ENCODE measurements at regions not wholly inside any gene's neighbourhood (a gene's known extent, or its start where the extent isn't known, plus 50 kb on each side); places are given as distances from the start of the nearest gene placed in this dataset.
A peak's percentile ranks its signal among the peaks of the same experiment; 100 is the strongest.

- no peak overlapping the region for H3K4me3 Mint-ChIP-seq
- H3K36me3 Mint-ChIP-seq = no peaks in the 10 kb centered on the region
- intact Hi-C loops (cut with micrococcal nuclease) = no loop called here
- H3K9me3 Mint-ChIP-seq = no peaks in the 10 kb centered on the region
- H3K27me3 Mint-ChIP-seq = no peaks in the 10 kb centered on the region
- H3K4me3 ChIP-seq (ENCODE audit: low read length in 2 of 2) = no peak overlapping the region
- no peak for DNase-seq
- H3K36me3 ChIP-seq (ENCODE audit: insufficient read depth, low read length) = no peaks in the 10 kb centered on the region
- ChIA-PET POLR2A (ENCODE audit: partially characterized antibody) (no interaction called here), CTCF (ENCODE audit: partially characterized antibody) (no interaction called here)
- H3K27me3 ChIP-seq (ENCODE audit: insufficient read depth, low read length) = no peaks in the 10 kb centered on the region
- no peak overlapping the region for H3K27ac ChIP-seq (ENCODE audit: low read depth, low read length)
- no peaks in the 10 kb centered on the region for H3K4me1 ChIP-seq (ENCODE audit: insufficient read depth, low read length)
- H3K27ac Mint-ChIP-seq = no peak overlapping the region
- peaks cover 0 to 5% (median 2%) of the 10 kb centered on the region in 4 donors for H3K4me1 Mint-ChIP-seq
- no peaks in the 10 kb centered on the region for H3K9me3 ChIP-seq (ENCODE audit: control insufficient read depth in 1 of 2, low read length in 2 of 2)
Measured at GRCh38 chr12:91889059-91889458, 256.6 kb downstream of the BTG1 start.

GRCh38 chr12:91887957-91888356 is 257.7 kb downstream of the BTG1 start:
- POLR2A ChIA-PET (ENCODE audit: partially characterized antibody) = interaction anchor here (1.0 to 1.6 kb wide), 3 partner anchors 9 to 254 kb away, joined by 3 to 5 read pairs (median 5); no protein-coding TSS in a partner anchor
- DNase-seq = no peak
- no peaks in the 10 kb centered on the region for H3K4me1 ChIP-seq (ENCODE audit: insufficient read depth, low read length)

GRCh38 chr12:91885851-91886731 is 259.6 kb downstream of the BTG1 start:
- Histone ChIP-seq H3K4me1 (ENCODE audit: insufficient read depth, low read length) (no peaks in the 10 kb centered on the region), H3K36me3 (ENCODE audit: insufficient read depth, low read length) (no peaks in the 10 kb centered on the region), H3K4me3 (ENCODE audit: low read length in 2 of 2) (no peak overlapping the region), H3K9me3 (ENCODE audit: control insufficient read depth in 1 of 2, low read length in 2 of 2) (no peaks in the 10 kb centered on the region), H3K27me3 (ENCODE audit: insufficient read depth, low read length) (no peaks in the 10 kb centered on the region), H3K27ac (ENCODE audit: low read depth, low read length) (no peak overlapping the region)
- POLR2A ChIA-PET (ENCODE audit: partially characterized antibody) = interaction anchor here (0.8 to 1.6 kb wide), 3 partner anchors 9 to 75 kb away, joined by 3 to 5 read pairs (median 4); no protein-coding TSS in a partner anchor
- CTCF ChIA-PET (ENCODE audit: partially characterized antibody) = interaction anchor here (0.5 kb wide), 1 partner anchor 61 kb away, joined by 3 read pairs; no protein-coding TSS in a partner anchor
- H3K4me3 Mint-ChIP-seq = no peak overlapping the region
- intact Hi-C loops (cut with micrococcal nuclease) = no loop called here
- peaks cover 7 to 11% (median 9%) of the 10 kb centered on the region in 4 donors for H3K4me1 Mint-ChIP-seq
- no peak overlapping the region for H3K27ac Mint-ChIP-seq
- DNase-seq = no peak
- H3K27me3 Mint-ChIP-seq = no peaks in the 10 kb centered on the region
- H3K9me3 Mint-ChIP-seq = no peaks in the 10 kb centered on the region
- H3K36me3 Mint-ChIP-seq = no peaks in the 10 kb centered on the region

More at GRCh38 chr12:91887957-91888356, 257.7 kb downstream of the BTG1 start:
- H3K27ac ChIP-seq (ENCODE audit: low read depth, low read length) = no peak overlapping the region
- Mint-ChIP-seq H3K4me3 (no peak overlapping the region), H3K36me3 (no peaks in the 10 kb centered on the region), H3K27ac (no peak overlapping the region), H3K4me1 (peaks cover 2 to 7% (median 4%) of the 10 kb centered on the region in 4 donors), H3K9me3 (no peaks in the 10 kb centered on the region), H3K27me3 (no peaks in the 10 kb centered on the region)
- H3K27me3 ChIP-seq (ENCODE audit: insufficient read depth, low read length) = no peaks in the 10 kb centered on the region
- CTCF ChIA-PET (ENCODE audit: partially characterized antibody) = interaction anchor here (1.4 kb wide), 1 partner anchor 76 kb away, joined by 4 read pairs; no protein-coding TSS in a partner anchor
- no peaks in the 10 kb centered on the region for H3K36me3 ChIP-seq (ENCODE audit: insufficient read depth, low read length)
- H3K9me3 ChIP-seq (ENCODE audit: control insufficient read depth in 1 of 2, low read length in 2 of 2) = no peaks in the 10 kb centered on the region
- no peak overlapping the region for H3K4me3 ChIP-seq (ENCODE audit: low read length in 2 of 2)
- intact Hi-C loops (cut with micrococcal nuclease) = no loop called here

GRCh38 chr12:91884230-91884629 is 261.4 kb downstream of the BTG1 start:
- H3K27me3 Mint-ChIP-seq = no peaks in the 10 kb centered on the region
- Histone ChIP-seq H3K27me3 (ENCODE audit: insufficient read depth, low read length) (no peaks in the 10 kb centered on the region), H3K36me3 (ENCODE audit: insufficient read depth, low read length) (no peaks in the 10 kb centered on the region), H3K9me3 (ENCODE audit: control insufficient read depth in 1 of 2, low read length in 2 of 2) (no peaks in the 10 kb centered on the region), H3K4me1 (ENCODE audit: insufficient read depth, low read length) (peaks cover 18% of the 10 kb centered on the region), H3K4me3 (ENCODE audit: low read length in 2 of 2) (no peak overlapping the region), H3K27ac (ENCODE audit: low read depth, low read length) (no peak overlapping the region)
- DNase-seq = no peak
- H3K27ac Mint-ChIP-seq = no peak overlapping the region
- intact Hi-C loops (cut with micrococcal nuclease) = no loop called here
- H3K4me3 Mint-ChIP-seq = no peak overlapping the region
- ChIA-PET POLR2A (ENCODE audit: partially characterized antibody) (interaction anchor here (0.8 to 1.2 kb wide), 3 partner anchors 10 to 260 kb away, joined by 3 to 4 read pairs (median 4); no protein-coding TSS in a partner anchor), CTCF (ENCODE audit: partially characterized antibody) (interaction anchor here (1.2 to 1.4 kb wide), 2 partner anchors 13 to 73 kb away, joined by 3 to 4 read pairs; no protein-coding TSS in a partner anchor)
- peaks cover 0 to 2% (median 0%) of the 10 kb centered on the region in 8 donors for H3K9me3 Mint-ChIP-seq
- H3K36me3 Mint-ChIP-seq = no peaks in the 10 kb centered on the region
- peaks cover 23 to 27% (median 25%) of the 10 kb centered on the region in 4 donors for H3K4me1 Mint-ChIP-seq

- H3K4me1 Mint-ChIP-seq = peaks cover 23 to 29% (median 27%) of the 10 kb centered on the region in 4 donors
- CTCF ChIA-PET (ENCODE audit: partially characterized antibody) = interaction anchor here (1.2 to 1.4 kb wide), 2 partner anchors 13 to 72 kb away, joined by 3 to 4 read pairs; no protein-coding TSS in a partner anchor
- peaks cover 0 to 2% (median 0%) of the 10 kb centered on the region in 8 donors for H3K9me3 Mint-ChIP-seq
- Histone ChIP-seq H3K27ac (ENCODE audit: low read depth, low read length) (no peak overlapping the region), H3K4me3 (ENCODE audit: low read length in 2 of 2) (no peak overlapping the region), H3K4me1 (ENCODE audit: insufficient read depth, low read length) (peaks cover 22% of the 10 kb centered on the region), H3K36me3 (ENCODE audit: insufficient read depth, low read length) (no peaks in the 10 kb centered on the region), H3K9me3 (ENCODE audit: control insufficient read depth in 1 of 2, low read length in 2 of 2) (no peaks in the 10 kb centered on the region), H3K27me3 (ENCODE audit: insufficient read depth, low read length) (no peaks in the 10 kb centered on the region)
- H3K27ac Mint-ChIP-seq = no peak overlapping the region
- POLR2A ChIA-PET (ENCODE audit: partially characterized antibody) = interaction anchor here (0.7 to 1.2 kb wide), 4 partner anchors 8 to 260 kb away, joined by 3 to 4 read pairs (median 4); no protein-coding TSS in a partner anchor
- H3K27me3 Mint-ChIP-seq = no peaks in the 10 kb centered on the region
- H3K4me3 Mint-ChIP-seq = no peak overlapping the region
- intact Hi-C loops (cut with micrococcal nuclease) = no loop called here
- no peak for DNase-seq
- no peaks in the 10 kb centered on the region for H3K36me3 Mint-ChIP-seq
Measured at GRCh38 chr12:91883811-91884210, 261.8 kb downstream of the BTG1 start.

GRCh38 chr12:91882910-91883309 is 262.7 kb downstream of the BTG1 start:
- Mint-ChIP-seq H3K36me3 (peaks cover 0 to 2% of the 10 kb centered on the region in 2 donors), H3K4me3 (no peak overlapping the region), H3K27ac (peak overlapping the region in 3 of 7 donors; percentile 2 to 25 (median 5)), H3K4me1 (peaks cover 28 to 33% (median 32%) of the 10 kb centered on the region in 4 donors), H3K9me3 (peaks cover 0 to 2% (median 0%) of the 10 kb centered on the region in 8 donors), H3K27me3 (no peaks in the 10 kb centered on the region)
- Histone ChIP-seq H3K27me3 (ENCODE audit: insufficient read depth, low read length) (no peaks in the 10 kb centered on the region), H3K27ac (ENCODE audit: low read depth, low read length) (no peak overlapping the region), H3K9me3 (ENCODE audit: control insufficient read depth in 1 of 2, low read length in 2 of 2) (no peaks in the 10 kb centered on the region), H3K36me3 (ENCODE audit: insufficient read depth, low read length) (no peaks in the 10 kb centered on the region), H3K4me3 (ENCODE audit: low read length in 2 of 2) (no peak overlapping the region), H3K4me1 (ENCODE audit: insufficient read depth, low read length) (peaks cover 28% of the 10 kb centered on the region)
- ChIA-PET CTCF (ENCODE audit: partially characterized antibody) (interaction anchor here (1.4 kb wide), 1 partner anchor 71 kb away, joined by 4 read pairs; no protein-coding TSS in a partner anchor), POLR2A (ENCODE audit: partially characterized antibody) (interaction anchor here (0.7 to 1.1 kb wide), 3 partner anchors 9 to 260 kb away, joined by 3 to 4 read pairs (median 3); no protein-coding TSS in a partner anchor)
- DNase-seq = no peak
- intact Hi-C loops (cut with micrococcal nuclease) = no loop called here

GRCh38 chr12:91880528-91880927 is 265.1 kb downstream of the BTG1 start:
- peak overlapping the region in 6 of 7 donors; percentile 12 to 75 (median 38) for H3K27ac Mint-ChIP-seq

More at GRCh38 chr12:91880528-91880927, 265.1 kb downstream of the BTG1 start:
- DNase-seq = no peak
- Mint-ChIP-seq H3K4me1 (peaks cover 50 to 57% (median 54%) of the 10 kb centered on the region in 4 donors), H3K4me3 (peak overlapping the region in 2 of 8 donors; percentile 44 to 58), H3K27me3 (no peaks in the 10 kb centered on the region), H3K9me3 (peaks cover 0 to 5% (median under 1%) of the 10 kb centered on the region in 8 donors), H3K36me3 (peaks cover 4 to 20% of the 10 kb centered on the region in 2 donors)
- Histone ChIP-seq H3K27ac (ENCODE audit: low read depth, low read length) (no peak overlapping the region), H3K36me3 (ENCODE audit: insufficient read depth, low read length) (no peaks in the 10 kb centered on the region), H3K9me3 (ENCODE audit: control insufficient read depth in 1 of 2, low read length in 2 of 2) (no peaks in the 10 kb centered on the region), H3K27me3 (ENCODE audit: insufficient read depth, low read length) (no peaks in the 10 kb centered on the region), H3K4me1 (ENCODE audit: insufficient read depth, low read length) (peaks cover 50% of the 10 kb centered on the region), H3K4me3 (ENCODE audit: low read length in 2 of 2) (no peak overlapping the region)
- ChIA-PET CTCF (ENCODE audit: partially characterized antibody) (interaction anchor here (0.9 to 2.7 kb wide), 4 partner anchors 10 to 265 kb away, joined by 3 to 16 read pairs (median 4); partner anchors contain the start of gene BTG1), POLR2A (ENCODE audit: partially characterized antibody) (interaction anchor here (0.8 to 7.4 kb wide), 4 partner anchors 253 to 264 kb away, joined by 3 to 239 read pairs (median 24); partner anchors contain the start of gene BTG1)
- intact Hi-C loops (cut with micrococcal nuclease) = no loop called here

All from CD4-positive, alpha-beta memory T cell (primary cell).